ENCODE measurements at regions not wholly inside any gene's neighbourhood (a gene's known extent, or its start where the extent isn't known, plus 50 kb on each side); places are given as distances from the start of the nearest gene placed in this dataset.

GRCh38 chr10:81784111-81784597 is 90.8 kb upstream of the NRG3 start:
- DNase-seq (ENCODE audit: low read depth): no peak

GRCh38 chr10:81792729-81793128 is 82.3 kb upstream of the NRG3 start:
- no peak for DNase-seq (ENCODE audit: low read depth)

DNA sequence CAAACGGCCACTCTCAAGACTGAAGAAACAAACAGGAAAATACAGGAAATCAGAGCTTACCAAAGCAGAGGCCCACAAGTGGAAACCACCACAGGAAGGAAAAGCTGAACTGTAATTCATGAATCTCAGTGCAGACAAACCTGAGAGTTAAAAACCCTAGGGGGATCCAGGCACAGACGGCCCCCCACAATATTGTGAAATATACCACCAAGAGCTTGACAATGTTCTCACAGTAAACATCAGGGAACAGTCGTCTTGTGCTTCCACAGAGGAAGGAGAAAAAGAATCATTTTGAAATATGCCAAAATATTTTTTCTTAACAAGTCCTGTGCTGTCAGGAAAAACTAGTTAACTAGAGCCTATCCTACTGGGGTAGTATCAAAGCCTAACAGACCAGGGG is 68.2 kb upstream of the NRG3 start:
- DNase-seq (ENCODE audit: low read depth): no peak

DNA sequence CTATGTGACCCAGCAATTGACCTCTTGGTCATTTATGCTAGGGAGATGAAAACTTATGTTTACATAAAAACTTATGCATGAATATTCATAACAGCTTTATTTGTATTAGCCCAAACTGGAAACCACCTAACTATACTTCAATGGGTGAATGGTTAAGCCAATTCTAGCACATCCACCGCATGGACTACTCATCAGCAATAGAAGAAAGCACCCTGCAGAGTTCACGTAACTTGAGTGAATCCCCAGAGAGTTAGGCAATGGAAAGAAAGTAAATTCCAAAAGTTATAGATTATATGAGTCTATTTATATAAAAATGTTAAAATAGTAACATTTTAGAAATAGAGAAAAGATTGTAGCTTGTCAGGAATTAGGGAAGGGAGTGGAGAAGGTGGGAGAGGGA is 60.2 kb upstream of the NRG3 start:
- no peak for DNase-seq (ENCODE audit: low read depth)

- no peak for DNase-seq (ENCODE audit: low read depth)
These were observed 57.3 kb upstream of the NRG3 start for GRCh38 chr10:81817596-81818170.

DNA sequence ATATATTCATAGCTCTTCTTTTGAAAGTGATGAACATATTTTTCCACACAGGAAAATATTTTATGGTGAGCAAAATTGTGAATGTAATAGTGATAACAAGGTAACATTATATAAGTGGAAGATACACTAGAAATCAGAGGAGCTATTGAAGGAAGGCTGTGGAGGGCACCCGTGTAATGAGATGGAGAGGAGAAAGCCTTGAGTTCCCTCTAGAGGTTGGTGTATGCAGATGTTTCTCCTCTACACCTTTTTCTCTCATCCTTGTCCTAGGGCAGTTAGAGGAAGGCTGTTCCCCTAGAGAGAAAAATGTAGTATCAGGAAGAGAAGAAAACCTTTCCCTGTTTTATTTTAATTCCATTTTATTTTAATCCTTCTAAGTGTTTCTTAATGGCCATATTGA is 54.6 kb upstream of the NRG3 start:
- DNase-seq (ENCODE audit: low read depth): no peak

All from stromal cell of bone marrow (primary cell).